Activated CD4-positive, alpha-beta T cell treated with anti-CD3 and anti-CD28 coated beads for 4 hours (primary cell): ENCODE measurements at regions not wholly inside any gene's neighbourhood (a gene's known extent, or its start where the extent isn't known, plus 50 kb on each side); places are given as distances from the start of the nearest gene placed in this dataset.

Experiments
- DNase-seq, 2 donors: peaks; one replicate each; pipeline ENCODE4 v3.0.0-alpha.2; 2020

GRCh38 chr10:90640756-90641155 lies 217.1 kb downstream of the HTR7 start:
- no peak for DNase-seq

- no peak for DNase-seq
Observed at GRCh38 chr10:90641731-90642130, 216.1 kb downstream of the HTR7 start.

DNA sequence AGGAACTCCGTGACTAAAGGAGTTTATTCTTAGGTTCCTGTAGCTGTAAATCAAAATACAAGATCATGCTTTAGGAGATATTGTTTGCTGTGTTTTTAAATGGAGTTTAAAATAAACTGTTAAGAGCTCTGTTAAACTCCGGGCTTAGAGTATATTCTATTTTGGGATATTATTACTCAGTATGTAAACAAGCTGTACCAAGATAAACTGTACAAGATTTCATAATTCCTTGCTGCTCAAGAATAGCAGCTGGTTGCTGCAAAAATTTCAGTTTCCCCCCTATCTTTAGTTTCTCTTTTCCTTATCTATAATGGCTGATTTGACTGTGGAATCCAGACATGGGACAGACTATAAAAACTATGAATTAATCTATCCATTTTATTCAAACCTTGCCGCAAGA lies 215.7 kb downstream of the HTR7 start:
- no peak for DNase-seq

DNA sequence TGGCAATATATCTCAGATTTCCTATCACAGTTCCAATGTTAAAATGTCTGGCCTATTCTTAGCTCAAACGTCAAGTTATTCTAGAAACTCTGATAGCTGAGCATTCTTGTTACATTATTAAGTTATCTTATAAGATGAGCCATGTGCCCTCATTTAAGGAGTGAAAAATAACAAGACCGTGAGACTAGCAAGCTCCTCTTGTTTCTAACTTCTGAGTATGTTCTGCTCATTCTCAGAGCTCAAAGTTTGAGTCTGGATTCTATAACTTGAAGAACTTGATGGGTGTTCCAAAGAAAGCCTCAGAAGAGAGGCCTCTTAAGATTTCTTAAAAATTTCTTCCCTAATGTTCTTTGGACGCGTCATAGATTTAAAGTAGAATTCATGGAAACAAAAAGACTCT lies 215.2 kb downstream of the HTR7 start:
- DNase-seq: no peak

GRCh38 chr10:90644165-90644564 lies 213.7 kb downstream of the HTR7 start:
- DNase-seq: no peak

- no peak for DNase-seq
Observed at GRCh38 chr10:90650858-90651257, 207.0 kb downstream of the HTR7 start.

- no peak for DNase-seq
Observed at GRCh38 chr10:90652519-90652918, 205.3 kb downstream of the HTR7 start.

DNA sequence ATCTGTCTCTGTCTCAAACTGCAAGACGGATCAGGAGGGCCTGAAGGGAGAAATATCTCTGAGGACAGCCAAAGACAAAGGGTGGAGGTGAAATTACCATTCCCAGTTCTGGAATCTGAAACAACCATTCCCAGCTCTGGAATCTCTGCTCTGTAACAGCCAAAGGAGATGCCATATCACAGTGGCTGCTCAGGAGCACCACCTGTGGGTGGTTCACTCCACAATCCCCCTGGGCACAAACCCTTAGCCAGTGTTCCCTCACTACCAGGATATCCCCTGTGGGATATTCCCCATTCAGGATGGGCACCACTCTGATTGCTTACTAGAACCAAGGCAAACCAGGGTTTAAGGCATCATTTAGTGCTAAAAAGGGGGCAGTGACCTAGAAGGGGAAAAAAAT lies 199.0 kb downstream of the HTR7 start:
- DNase-seq: no peak

- no peak for DNase-seq
Observed at GRCh38 chr10:90665905-90666662, 191.8 kb downstream of the HTR7 start.

- no peak for DNase-seq
Observed at GRCh38 chr10:90674461-90674860, 183.4 kb downstream of the HTR7 start.

DNA sequence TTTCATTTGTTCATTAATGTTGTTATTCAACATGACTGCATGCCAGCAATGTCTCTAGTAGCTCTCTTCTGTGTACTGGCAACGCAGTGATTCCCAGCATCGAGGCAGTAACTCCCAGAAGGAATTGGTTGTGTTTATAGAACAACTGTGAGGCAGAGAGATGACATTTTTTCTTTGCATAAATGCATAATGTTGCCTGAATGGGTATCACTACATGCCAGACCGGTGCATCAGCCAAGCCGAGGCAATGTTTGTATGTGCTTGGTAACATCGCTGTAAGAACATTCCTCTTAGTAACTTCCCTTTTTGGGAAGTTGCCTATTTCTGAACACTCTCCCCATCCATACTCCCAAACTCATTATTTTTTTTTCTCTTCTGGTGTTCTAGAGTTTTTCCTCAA lies 182.9 kb downstream of the HTR7 start:
- no peak for DNase-seq

DNA sequence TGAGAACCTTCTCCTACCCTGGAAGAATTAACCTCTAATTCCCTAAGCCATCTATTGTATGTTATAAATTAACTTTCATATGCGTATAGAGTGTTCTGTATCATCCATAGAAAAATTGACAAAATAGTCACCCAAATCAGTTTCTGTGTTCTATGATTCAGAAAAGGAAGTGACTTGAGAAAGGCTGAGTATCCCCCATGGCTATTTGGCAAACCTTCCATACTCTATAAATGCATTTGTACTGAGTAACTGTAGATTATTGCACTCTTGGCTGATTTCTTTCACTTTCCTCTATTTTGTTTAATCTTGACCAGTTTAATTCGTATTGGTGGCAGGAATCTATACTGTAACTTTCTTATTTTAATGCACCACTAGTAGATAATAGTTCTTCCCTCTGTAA lies 182.2 kb downstream of the HTR7 start:
- DNase-seq: no peak
